ENCODE measurements at regions not wholly inside any gene's neighbourhood (a gene's known extent, or its start where the extent isn't known, plus 50 kb on each side); places are given as distances from the start of the nearest gene placed in this dataset.

GRCh38 chr20:63102721-63103375 is 96.1 kb upstream of the BHLHE23 start:
- peak; percentile 64 to 75 (median 73) for DNase-seq
- Histone ChIP-seq H3K9me3 (ENCODE audit: control insufficient read depth, low read length) (no peaks in the 10 kb centered on the region), H3K4me1 (ENCODE audit: control insufficient read depth, insufficient read depth, low read length) (no peaks in the 10 kb centered on the region), H3K4me3 (ENCODE audit: low read length) (peak overlapping the region; percentile 59), H3K27me3 (ENCODE audit: control insufficient read depth, insufficient read depth) (no peaks in the 10 kb centered on the region), H3K27ac (ENCODE audit: low read length) (no peak overlapping the region)
- WGBS, result 4% methylated on average over 55 of the region's 55 CpGs
- intact Hi-C loops (cut with DNase I), result no loop called here
- peak in 1 of 2 donors; percentile 31 for ATAC-seq

DNA sequence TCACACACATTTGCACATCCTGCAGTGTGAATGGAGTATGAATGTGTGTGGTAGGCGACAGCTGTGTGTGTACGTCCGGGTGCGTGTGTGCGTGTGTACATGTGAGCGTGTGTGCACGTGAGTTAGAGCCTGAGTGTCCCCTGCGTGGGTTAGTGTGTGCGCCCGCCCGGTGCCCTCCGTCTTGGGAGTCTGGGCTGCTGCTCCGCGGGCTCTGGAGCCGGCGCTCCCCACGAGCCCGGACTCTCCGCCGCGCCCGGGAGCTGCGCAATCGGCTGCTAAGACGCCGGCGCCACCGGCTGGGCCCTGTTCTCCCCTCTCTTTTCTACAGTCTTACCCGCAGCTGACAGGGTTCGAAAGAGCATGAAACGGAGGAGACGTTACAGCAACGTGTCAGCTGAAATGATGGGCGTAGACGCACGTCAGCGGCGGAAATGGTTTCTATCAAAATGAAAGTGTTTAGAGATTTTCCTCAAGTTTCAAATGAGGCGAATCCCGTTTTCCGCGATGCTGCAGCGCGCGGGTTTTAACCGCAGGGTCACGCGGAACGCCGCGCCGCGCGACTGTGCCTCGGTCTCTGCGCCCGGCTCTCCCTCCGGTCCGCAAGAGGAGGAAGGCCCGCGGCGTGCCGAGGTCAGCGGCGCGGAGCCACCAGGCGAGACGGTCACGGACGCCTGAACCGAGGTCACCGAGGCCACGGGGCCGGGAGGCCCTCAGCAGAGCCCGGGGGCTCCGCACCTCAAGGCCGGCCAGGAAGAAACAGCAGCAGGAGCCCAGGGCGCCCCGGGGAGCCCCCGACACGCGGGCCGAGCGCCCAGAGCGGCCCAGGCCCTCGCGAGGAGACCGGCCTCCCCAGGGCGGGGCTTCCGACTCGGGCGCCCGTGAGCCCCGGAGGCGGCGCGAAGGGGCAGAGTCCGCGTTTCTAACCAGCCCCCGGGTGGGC is 95.3 kb upstream of the BHLHE23 start:
- under 1% methylated on average over 100 of the region's 100 CpGs for WGBS

DNA sequence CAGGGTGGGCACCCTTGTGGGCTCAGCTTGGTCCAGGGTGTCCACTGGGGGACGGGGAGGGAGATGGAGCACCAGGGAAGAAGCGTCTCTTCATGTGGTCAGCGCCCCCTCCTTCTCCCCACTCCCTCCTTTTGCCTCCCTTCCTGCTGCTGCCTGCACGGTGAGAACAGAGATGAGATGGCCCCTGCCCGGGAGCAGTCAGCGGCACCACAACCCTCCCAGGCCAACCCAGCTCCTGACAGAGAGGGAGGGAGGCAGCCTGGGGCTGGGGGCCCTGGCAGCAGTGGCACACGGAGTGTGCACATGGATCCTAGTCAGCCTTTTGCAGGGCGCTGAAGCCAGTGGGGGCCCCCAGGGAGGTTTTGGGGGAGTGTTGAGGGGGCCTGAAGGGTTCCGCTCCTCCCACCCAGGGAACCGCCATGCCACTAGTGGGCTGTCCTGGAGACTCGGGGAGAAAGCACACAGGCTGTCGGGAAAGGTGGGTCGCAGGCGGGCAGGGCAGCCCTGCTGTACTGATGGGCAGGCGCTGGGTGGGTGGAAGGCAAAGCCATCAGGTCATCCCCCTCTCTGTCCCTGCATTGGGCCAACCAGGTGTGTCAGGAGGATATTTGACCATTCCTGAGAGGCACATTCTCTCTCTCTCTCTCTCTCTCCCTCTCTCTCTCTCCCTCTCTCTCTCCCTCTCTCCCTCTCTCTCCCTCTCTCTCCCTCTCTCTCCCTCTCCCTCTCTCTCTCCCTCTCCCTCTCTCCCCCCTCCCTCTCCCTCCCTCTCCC is 94.3 kb upstream of the BHLHE23 start:
- no peak overlapping the region for H3K27ac ChIP-seq (ENCODE audit: low read length)
- intact Hi-C loops (cut with DNase I), result no loop called here
- H3K4me3 ChIP-seq (ENCODE audit: low read length), result no peak overlapping the region
- no peaks in the 10 kb centered on the region for H3K4me1 ChIP-seq (ENCODE audit: control insufficient read depth, insufficient read depth, low read length)
- ATAC-seq, result no peak
- no peaks in the 10 kb centered on the region for H3K9me3 ChIP-seq (ENCODE audit: control insufficient read depth, low read length)
- 68% methylated on average over 15 of the region's 15 CpGs for WGBS
- DNase-seq, result peak; percentile 4 to 37 (median 10)
- no peaks in the 10 kb centered on the region for H3K27me3 ChIP-seq (ENCODE audit: control insufficient read depth, insufficient read depth)

More for the DNA sequence above, 95.3 kb upstream of the BHLHE23 start:
- ATAC-seq (peak; percentile 74 to 80), DNase-seq (peak; percentile 46 to 80 (median 68))
- Histone ChIP-seq H3K4me3 (ENCODE audit: low read length) (peak overlapping the region; percentile 59), H3K9me3 (ENCODE audit: control insufficient read depth, low read length) (no peaks in the 10 kb centered on the region), H3K27me3 (ENCODE audit: control insufficient read depth, insufficient read depth) (no peaks in the 10 kb centered on the region), H3K27ac (ENCODE audit: low read length) (no peak overlapping the region), H3K4me1 (ENCODE audit: control insufficient read depth, insufficient read depth, low read length) (no peaks in the 10 kb centered on the region)
- intact Hi-C loops (cut with DNase I), result no loop called here

- H3K4me3 ChIP-seq (ENCODE audit: low read length), result no peak overlapping the region
- intact Hi-C loops (cut with DNase I), result no loop called here
- ATAC-seq (no peak), DNase-seq (peak; percentile 4 to 42 (median 8))
- WGBS, result 38% methylated on average over 14 of the region's 14 CpGs
- H3K9me3 ChIP-seq (ENCODE audit: control insufficient read depth, low read length), result no peaks in the 10 kb centered on the region
- H3K4me1 ChIP-seq (ENCODE audit: control insufficient read depth, insufficient read depth, low read length), result no peaks in the 10 kb centered on the region
- H3K27ac ChIP-seq (ENCODE audit: low read length), result no peak overlapping the region
- no peaks in the 10 kb centered on the region for H3K27me3 ChIP-seq (ENCODE audit: control insufficient read depth, insufficient read depth)
These were observed 93.6 kb upstream of the BHLHE23 start for GRCh38 chr20:63100174-63100925.

DNA sequence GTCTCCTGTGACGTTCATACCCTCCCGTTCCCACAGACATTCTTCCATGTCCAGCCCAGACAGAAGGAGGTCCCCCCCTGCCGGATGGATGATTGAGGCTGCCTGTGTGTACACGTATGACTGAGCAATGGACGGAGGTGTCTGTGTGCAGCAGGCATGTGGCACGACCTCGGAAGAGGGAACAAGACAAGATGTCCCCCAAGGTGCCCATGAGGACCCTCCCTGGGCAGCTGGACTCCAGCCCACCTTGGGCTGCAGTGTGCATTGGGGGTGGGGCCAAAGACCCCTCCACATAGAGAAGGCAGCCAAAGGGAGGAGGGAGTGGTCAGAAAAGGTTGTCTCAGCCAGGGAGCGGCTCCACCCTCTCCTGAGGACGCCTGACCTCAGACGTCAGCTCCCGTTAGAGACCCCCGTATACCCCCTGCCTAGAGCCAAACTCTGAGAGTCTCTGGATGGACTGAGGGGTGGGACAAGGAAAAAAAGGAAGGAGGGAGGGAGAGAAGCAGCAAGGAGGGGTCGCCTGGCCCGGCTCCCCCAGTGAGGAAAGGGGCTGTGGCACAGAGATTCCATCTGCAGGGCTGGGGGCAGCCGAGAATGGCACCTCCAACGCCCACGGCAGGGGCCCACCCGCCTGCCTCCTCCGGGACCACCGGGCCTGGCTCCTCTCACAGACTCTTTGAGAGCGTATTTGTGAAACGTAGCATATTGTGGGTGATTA is 92.9 kb upstream of the BHLHE23 start:
- no peak for ATAC-seq
- no peaks in the 10 kb centered on the region for H3K27me3 ChIP-seq (ENCODE audit: control insufficient read depth, insufficient read depth)
- 34% methylated on average over 22 of the region's 22 CpGs for WGBS
- no peak overlapping the region for H3K4me3 ChIP-seq (ENCODE audit: low read length)
- H3K27ac ChIP-seq (ENCODE audit: low read length), result no peak overlapping the region
- H3K4me1 ChIP-seq (ENCODE audit: control insufficient read depth, insufficient read depth, low read length), result no peaks in the 10 kb centered on the region
- no peaks in the 10 kb centered on the region for H3K9me3 ChIP-seq (ENCODE audit: control insufficient read depth, low read length)
- intact Hi-C loops (cut with DNase I), result no loop called here
- DNase-seq, result peak; percentile 7 to 40 (median 25)

GRCh38 chr20:63098195-63098810 is 91.5 kb upstream of the BHLHE23 start:
- ATAC-seq (no peak), DNase-seq (peak in 1 of 3 donors; percentile 2)
- intact Hi-C loops (cut with DNase I), result no loop called here
- Histone ChIP-seq H3K27ac (ENCODE audit: low read length) (no peak overlapping the region), H3K9me3 (ENCODE audit: control insufficient read depth, low read length) (no peaks in the 10 kb centered on the region), H3K27me3 (ENCODE audit: control insufficient read depth, insufficient read depth) (no peaks in the 10 kb centered on the region), H3K4me1 (ENCODE audit: control insufficient read depth, insufficient read depth, low read length) (no peaks in the 10 kb centered on the region), H3K4me3 (ENCODE audit: low read length) (no peak overlapping the region)
- WGBS, result 75% methylated on average over 6 of the region's 6 CpGs

DNA sequence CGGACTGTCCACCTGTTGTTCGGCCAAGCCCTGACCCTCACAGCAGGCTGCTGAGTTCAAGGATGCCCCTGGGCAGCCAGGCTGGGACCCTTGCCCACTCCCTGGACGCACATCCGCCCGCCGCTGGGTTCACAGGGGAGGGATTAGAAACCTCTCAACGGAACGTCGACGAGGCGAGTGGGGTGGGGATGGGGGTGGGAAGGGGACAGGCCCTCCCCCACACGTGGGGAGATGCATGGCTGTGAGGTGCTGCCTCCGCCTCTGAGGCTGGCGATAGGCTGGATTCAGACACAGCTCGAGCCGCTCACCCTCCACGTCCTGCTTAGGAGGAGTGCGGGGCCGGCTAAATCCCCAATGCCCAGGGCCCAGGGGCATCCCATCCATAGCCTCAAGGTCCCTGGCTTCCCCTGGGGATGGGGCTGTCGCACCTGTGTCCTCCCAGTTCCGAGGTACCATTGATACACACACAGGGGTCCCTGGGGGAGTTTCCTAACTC is 90.6 kb upstream of the BHLHE23 start:
- peak in 2 of 3 donors; percentile 6 to 18 for DNase-seq
- 71% methylated on average over 21 of the region's 21 CpGs for WGBS
- no peak overlapping the region for H3K27ac ChIP-seq (ENCODE audit: low read length)

GRCh38 chr20:63096681-63097335 is 90.0 kb upstream of the BHLHE23 start:
- no peaks in the 10 kb centered on the region for H3K27me3 ChIP-seq (ENCODE audit: control insufficient read depth, insufficient read depth)
- DNase-seq (peak in 2 of 3 donors; percentile 7 to 32), ATAC-seq (no peak)
- H3K4me1 ChIP-seq (ENCODE audit: control insufficient read depth, insufficient read depth, low read length), result no peaks in the 10 kb centered on the region
- no peaks in the 10 kb centered on the region for H3K9me3 ChIP-seq (ENCODE audit: control insufficient read depth, low read length)
- 60% methylated on average over 13 of the region's 13 CpGs for WGBS
- H3K4me3 ChIP-seq (ENCODE audit: low read length), result no peak overlapping the region
- H3K27ac ChIP-seq (ENCODE audit: low read length), result no peak overlapping the region
- intact Hi-C loops (cut with DNase I), result no loop called here

More for the DNA sequence above, 90.6 kb upstream of the BHLHE23 start:
- no peaks in the 10 kb centered on the region for H3K9me3 ChIP-seq (ENCODE audit: control insufficient read depth, low read length)
- ATAC-seq, result no peak
- H3K4me3 ChIP-seq (ENCODE audit: low read length), result no peak overlapping the region
- H3K4me1 ChIP-seq (ENCODE audit: control insufficient read depth, insufficient read depth, low read length), result no peaks in the 10 kb centered on the region
- intact Hi-C loops (cut with DNase I), result no loop called here
- H3K27me3 ChIP-seq (ENCODE audit: control insufficient read depth, insufficient read depth), result no peaks in the 10 kb centered on the region

All from right cardiac atrium (tissue), 5 donors.